Neuronal stem cell (in vitro differentiated cells): ENCODE measurements at regions not wholly inside any gene's neighbourhood (a gene's known extent, or its start where the extent isn't known, plus 50 kb on each side); places are given as distances from the start of the nearest gene placed in this dataset.

Experiments
- DNase-seq: peaks from one replicate; pipeline ENCODE4 v3.0.0-alpha.2; 2013; ENCODE audit warnings: low spot score
- H2AFZ ChIP-seq: one replicate; pipeline ENCODE4 v1.6.1; 2013; ENCODE audit warnings: mild to moderate bottlenecking, low read length, inconsistent platforms
- H2AK5ac ChIP-seq: 2 replicates; pipeline ENCODE4 v1.6.1; 2013; ENCODE audit warnings: low read depth, mild to moderate bottlenecking, inconsistent platforms, low read length, moderate library complexity, mixed read lengths
- H2BK120ac ChIP-seq: 2 replicates; pipeline ENCODE4 v1.6.1; 2013; ENCODE audit warnings: low read depth, mild to moderate bottlenecking, inconsistent platforms, low read length, moderate library complexity, mixed read lengths
- H2BK12ac ChIP-seq: one replicate; pipeline ENCODE4 v1.6.1; 2013; ENCODE audit warnings: low read length, inconsistent platforms
- H2BK15ac ChIP-seq: 2 replicates; pipeline ENCODE4 v1.6.1; 2013; ENCODE audit warnings: mild to moderate bottlenecking, low read length, inconsistent platforms, mixed read lengths
- H2BK5ac ChIP-seq: one replicate; pipeline ENCODE4 v1.6.1; 2013; ENCODE audit warnings: inconsistent platforms, mild to moderate bottlenecking, low read length, moderate library complexity
- H3K14ac ChIP-seq: one replicate; pipeline ENCODE4 v1.6.1; 2013; ENCODE audit warnings: low read length, inconsistent platforms
- H3K18ac ChIP-seq: 2 replicates; pipeline ENCODE4 v1.6.1; 2013; ENCODE audit warnings: low read length, inconsistent platforms
- H3K23ac ChIP-seq: 2 replicates; pipeline ENCODE4 v1.6.1; 2013; ENCODE audit warnings: low read depth, mild to moderate bottlenecking, mixed read lengths, low read length, inconsistent platforms; ENCODE audit not compliant: poor library complexity
- H3K27ac ChIP-seq: replicated peaks from 3 replicates; pipeline ENCODE4 v1.5.1; 2013; ENCODE audit warnings: low read length, inconsistent platforms
- H3K27me3 ChIP-seq, 3 experiments: 2 replicates each; pipeline ENCODE4 v1.6.1; 2013; ENCODE audit warnings: low read length in 3 of 3, mild to moderate bottlenecking in 2 of 3, inconsistent platforms in 1 of 3, low read depth in 1 of 3, mixed read lengths in 1 of 3, moderate library complexity in 1 of 3; ENCODE audit not compliant: control insufficient read depth in 3 of 3, insufficient read depth in 3 of 3
- H3K36me3 ChIP-seq, 2 donors: replicated peaks in 1 of 2; 2 replicates each; pipeline ENCODE4 v1.6.1; 2013; ENCODE audit warnings: low read length in 2 of 2; ENCODE audit not compliant: control insufficient read depth in 2 of 2, insufficient read depth in 2 of 2
- H3K4ac ChIP-seq: 2 replicates; pipeline ENCODE4 v1.6.1; 2013; ENCODE audit warnings: inconsistent platforms, mild to moderate bottlenecking, low read length, moderate library complexity
- H3K4me1 ChIP-seq, 2 donors: 1 replicate in 1 of 2; 2 replicates in 1 of 2; pipeline ENCODE4 v1.6.1; 2013; ENCODE audit warnings: low read length in 2 of 2, low read depth in 1 of 2; ENCODE audit not compliant: control insufficient read depth in 2 of 2, insufficient read depth in 1 of 2
- H3K4me2 ChIP-seq: one replicate; pipeline ENCODE4 v1.6.1; 2013; ENCODE audit warnings: mild to moderate bottlenecking, low read length, inconsistent platforms; ENCODE audit not compliant: insufficient read depth, poor library complexity, severe bottlenecking
- H3K4me3 ChIP-seq, 2 donors: 2 replicates each; pipeline ENCODE4 v1.5.1; 2013; ENCODE audit warnings: low read length in 2 of 2, mild to moderate bottlenecking in 2 of 2, inconsistent platforms in 1 of 2, moderate library complexity in 1 of 2
- H3K79me1 ChIP-seq: one replicate; pipeline ENCODE4 v1.6.1; 2013; ENCODE audit warnings: low read depth, mild to moderate bottlenecking, inconsistent platforms, low read length, moderate library complexity
- H3K9ac ChIP-seq: one replicate; pipeline ENCODE4 v1.6.1; 2013; ENCODE audit warnings: mild to moderate bottlenecking, low read depth, low read length, inconsistent platforms; ENCODE audit not compliant: poor library complexity
- H3K9me3 ChIP-seq, 2 donors: replicated peaks in 1 of 2; 2 replicates each; pipeline versions ENCODE3 to v1.6.1; 2013; ENCODE audit warnings: low read length in 2 of 2, mild to moderate bottlenecking in 2 of 2, inconsistent platforms in 1 of 2, low read depth in 1 of 2, mixed read lengths in 1 of 2, moderate library complexity in 1 of 2; ENCODE audit not compliant: control insufficient read depth in 2 of 2, insufficient read depth in 1 of 2
- H4K8ac ChIP-seq: one replicate; pipeline ENCODE4 v1.6.1; 2013; ENCODE audit warnings: low read depth, mild to moderate bottlenecking, inconsistent platforms, low read length, moderate library complexity
- H4K91ac ChIP-seq: one replicate; pipeline ENCODE4 v1.6.1; 2013; ENCODE audit warnings: low read length, low read depth, mild to moderate bottlenecking, inconsistent platforms; ENCODE audit not compliant: poor library complexity
- WGBS, 2 donors: extraction: QIAGEN DNeasy Blood & Tissue Kit; methylation state at CpG; one replicate each; pipeline ENCODE4 v1.1.7; 2013; ENCODE audit warnings: missing lambda C conversion rate in 2 of 2, mixed read lengths in 1 of 2; ENCODE audit not compliant: insufficient read length in 2 of 2, insufficient replicate concordance in 1 of 2; ENCODE audit errors: extremely low coverage in 2 of 2; 5-methylcytosine and 5-hydroxymethylcytosine counted together

DNA sequence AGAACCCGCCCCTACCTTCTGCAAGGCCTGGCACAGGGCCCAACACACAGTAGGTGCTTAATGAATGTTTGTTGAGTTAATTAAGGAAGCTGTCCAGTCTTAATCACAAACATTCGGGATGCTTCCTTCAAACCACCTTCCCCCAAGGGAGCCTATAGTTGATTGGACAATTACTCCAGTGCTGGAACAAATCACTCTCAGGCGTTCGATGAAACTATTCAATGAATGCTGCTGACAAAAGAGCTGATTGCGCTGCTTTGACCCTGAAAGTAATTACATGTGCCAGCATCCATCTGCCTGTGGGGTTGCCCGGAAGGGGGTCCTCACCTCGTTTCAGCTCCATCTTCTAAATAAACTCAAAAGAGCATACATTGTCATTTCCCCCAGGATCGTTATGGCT, 112.0 kb upstream of the SRSF6 start:
- Histone ChIP-seq H3K79me1 (no peaks in the 10 kb centered on the region), H2BK120ac (no peak overlapping the region), H3K27me3 (no peaks in the 10 kb centered on the region), H2AK5ac (no peak overlapping the region), H3K18ac (no peak overlapping the region), H3K9me3 (peaks cover 0 to 11% of the 10 kb centered on the region in 2 donors), H3K4ac (no peak overlapping the region), H2AFZ (no peak overlapping the region), H3K9ac (no peak overlapping the region), H3K23ac (no peak overlapping the region), H2BK12ac (no peak overlapping the region), H3K27ac (no peak overlapping the region), H2BK5ac (no peak overlapping the region), H4K91ac (no peak overlapping the region), H3K14ac (no peak overlapping the region), H3K4me3 (no peak overlapping the region), H3K36me3 (no peaks in the 10 kb centered on the region), H2BK15ac (no peak overlapping the region), H4K8ac (no peak overlapping the region), H3K4me1 (no peaks in the 10 kb centered on the region), H3K4me2 (no peak overlapping the region)
- DNase-seq: no peak
- no CpG with 5 or more reads among the region's 8 CpGs for WGBS, 2 donors

DNA sequence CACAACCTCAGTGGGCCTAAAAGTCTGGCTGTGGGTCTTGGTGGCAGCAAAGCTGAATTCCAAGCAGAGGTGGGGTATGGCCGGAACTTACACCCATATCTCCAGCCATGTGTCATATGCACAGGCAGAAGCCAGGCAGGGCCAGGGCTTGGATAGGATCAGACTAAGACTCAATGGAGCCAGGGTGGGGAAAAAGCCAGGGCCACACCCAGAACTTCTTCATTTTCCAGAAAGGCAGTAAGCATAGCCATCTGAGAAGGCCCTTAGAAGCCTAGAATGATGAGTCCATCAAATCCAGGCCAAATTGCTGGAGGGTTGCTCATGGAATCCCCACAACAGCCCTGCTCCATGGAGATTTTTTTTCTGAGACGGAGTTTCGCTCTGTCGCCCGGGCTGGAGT, 116.2 kb upstream of the SRSF6 start:
- H4K91ac ChIP-seq: no peak overlapping the region
- WGBS, 2 donors: no CpG with 5 or more reads among the region's 5 CpGs
- no peak overlapping the region for H2AFZ ChIP-seq
- no peaks in the 10 kb centered on the region for H3K4me1 ChIP-seq
- no peak overlapping the region for H3K23ac ChIP-seq
- H3K9ac ChIP-seq: no peak overlapping the region
- H4K8ac ChIP-seq: no peak overlapping the region
- no peak for DNase-seq
- H2BK15ac ChIP-seq: no peak overlapping the region
- no peak overlapping the region for H2BK120ac ChIP-seq
- no peak overlapping the region for H3K4me3 ChIP-seq
- no peak overlapping the region for H3K4ac ChIP-seq
- H2BK12ac ChIP-seq: no peak overlapping the region
- no peak overlapping the region for H2BK5ac ChIP-seq
- H3K9me3 ChIP-seq: peaks cover 0 to 15% of the 10 kb centered on the region in 2 donors
- no peaks in the 10 kb centered on the region for H3K36me3 ChIP-seq
- H3K18ac ChIP-seq: no peak overlapping the region
- no peaks in the 10 kb centered on the region for H3K79me1 ChIP-seq
- no peak overlapping the region for H3K4me2 ChIP-seq
- no peak overlapping the region for H2AK5ac ChIP-seq
- H3K27me3 ChIP-seq: no peaks in the 10 kb centered on the region
- H3K14ac ChIP-seq: no peak overlapping the region
- H3K27ac ChIP-seq: no peak overlapping the region

DNA sequence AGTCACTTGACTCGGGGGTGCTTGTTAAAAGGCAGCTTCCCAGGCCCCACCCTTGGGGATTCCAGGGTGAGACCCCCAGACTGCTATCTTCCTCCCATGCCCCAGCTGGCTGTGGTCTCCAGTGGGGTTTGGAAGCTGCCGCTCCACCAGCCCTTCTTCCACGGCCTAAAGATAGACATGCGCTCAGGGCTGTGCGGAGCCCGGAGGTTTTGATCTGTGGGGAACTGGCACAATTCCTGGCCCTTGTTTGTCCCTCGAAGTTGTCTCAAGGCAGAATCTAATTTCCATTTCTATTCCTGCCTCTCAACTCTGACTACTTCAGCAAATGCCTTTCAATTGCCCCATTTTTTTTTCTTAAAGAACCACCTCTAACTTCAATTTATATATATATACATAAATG, 120.7 kb upstream of the SRSF6 start:
- H3K4me1 ChIP-seq: no peaks in the 10 kb centered on the region
- no peak overlapping the region for H3K4me3 ChIP-seq
- H2BK120ac ChIP-seq: no peak overlapping the region
- DNase-seq: no peak
- no peak overlapping the region for H2BK5ac ChIP-seq
- H3K27ac ChIP-seq: no peak overlapping the region
- no peak overlapping the region for H2AFZ ChIP-seq
- H4K8ac ChIP-seq: no peak overlapping the region
- no peak overlapping the region for H2AK5ac ChIP-seq
- H2BK15ac ChIP-seq: no peak overlapping the region
- H3K36me3 ChIP-seq: no peaks in the 10 kb centered on the region
- no peak overlapping the region for H3K14ac ChIP-seq
- no peaks in the 10 kb centered on the region for H3K27me3 ChIP-seq
- no peak overlapping the region for H4K91ac ChIP-seq
- no CpG with 5 or more reads among the region's 7 CpGs for WGBS, 2 donors
- H3K9ac ChIP-seq: no peak overlapping the region
- no peak overlapping the region for H3K23ac ChIP-seq
- H3K4ac ChIP-seq: no peak overlapping the region
- no peak overlapping the region for H3K18ac ChIP-seq
- peaks cover 0 to 14% of the 10 kb centered on the region in 2 donors for H3K9me3 ChIP-seq
- H2BK12ac ChIP-seq: no peak overlapping the region
- H3K79me1 ChIP-seq: no peaks in the 10 kb centered on the region
- H3K4me2 ChIP-seq: no peak overlapping the region

DNA sequence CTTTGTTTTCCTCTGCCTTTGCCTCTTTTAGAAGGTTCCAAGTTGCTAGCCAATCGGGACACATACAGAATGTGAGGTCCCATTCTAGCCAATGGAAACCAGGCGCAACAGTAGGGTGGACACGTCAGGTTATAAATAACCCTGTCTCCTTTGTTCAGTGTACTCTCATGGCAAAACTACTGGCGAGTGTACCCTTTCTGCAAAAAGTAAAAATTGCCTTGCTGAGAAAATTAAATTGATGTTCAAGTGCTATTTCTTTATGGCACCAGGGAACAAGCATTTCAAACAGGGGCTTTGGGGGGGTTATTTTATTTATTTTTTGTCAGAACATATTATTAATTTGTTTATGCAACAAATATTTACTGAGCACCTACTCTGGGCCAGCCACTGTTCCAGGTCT, 123.6 kb upstream of the SRSF6 start:
- Histone ChIP-seq H3K14ac (no peak overlapping the region), H3K79me1 (no peaks in the 10 kb centered on the region), H3K27me3 (no peaks in the 10 kb centered on the region), H2AK5ac (no peak overlapping the region), H3K4ac (no peak overlapping the region), H3K9ac (no peak overlapping the region), H3K4me2 (no peak overlapping the region), H3K18ac (no peak overlapping the region), H3K9me3 (peaks cover 0 to 11% of the 10 kb centered on the region in 2 donors), H3K4me1 (no peaks in the 10 kb centered on the region), H4K91ac (no peak overlapping the region), H2BK15ac (no peak overlapping the region), H3K23ac (no peak overlapping the region), H2BK5ac (no peak overlapping the region), H2AFZ (no peak overlapping the region), H3K27ac (no peak overlapping the region), H3K36me3 (no peaks in the 10 kb centered on the region), H3K4me3 (no peak overlapping the region), H2BK12ac (no peak overlapping the region), H2BK120ac (no peak overlapping the region), H4K8ac (no peak overlapping the region)
- DNase-seq: no peak
- WGBS, 2 donors: no CpG with 5 or more reads among the region's 4 CpGs
